NCI-H1092 treated with DMSO at 0.1 percent for 48 hours (cell line): ENCODE measurements at regions not wholly inside any gene's neighbourhood (a gene's known extent, or its start where the extent isn't known, plus 50 kb on each side); places are given as distances from the start of the nearest gene placed in this dataset.

ENCODE experiments used
- DNase-seq: peaks from one replicate; lab custom pipeline; 2025; lab: John Stamatoyannopoulos, UW

DNA sequence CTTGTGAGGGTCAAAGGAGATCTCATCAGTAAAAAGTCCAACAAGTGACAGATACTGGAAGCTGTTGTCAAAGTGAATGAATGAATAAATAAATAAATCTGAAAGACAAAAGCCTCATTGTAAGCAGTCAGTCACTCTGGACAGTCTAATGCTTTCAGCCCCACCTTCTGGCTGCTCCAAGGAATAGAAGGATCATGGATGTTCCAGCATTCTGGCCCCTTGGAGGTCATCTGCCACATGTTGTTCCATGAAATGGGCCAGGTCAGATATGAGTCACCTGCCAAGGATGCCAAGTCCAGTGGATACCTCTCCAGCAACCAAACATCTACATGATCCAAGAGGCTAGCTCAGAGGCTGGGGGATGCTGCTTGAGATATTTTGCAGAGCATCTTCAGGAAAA is 185.6 kb downstream of the BMP7 start:
- DNase-seq, result no peak

DNA sequence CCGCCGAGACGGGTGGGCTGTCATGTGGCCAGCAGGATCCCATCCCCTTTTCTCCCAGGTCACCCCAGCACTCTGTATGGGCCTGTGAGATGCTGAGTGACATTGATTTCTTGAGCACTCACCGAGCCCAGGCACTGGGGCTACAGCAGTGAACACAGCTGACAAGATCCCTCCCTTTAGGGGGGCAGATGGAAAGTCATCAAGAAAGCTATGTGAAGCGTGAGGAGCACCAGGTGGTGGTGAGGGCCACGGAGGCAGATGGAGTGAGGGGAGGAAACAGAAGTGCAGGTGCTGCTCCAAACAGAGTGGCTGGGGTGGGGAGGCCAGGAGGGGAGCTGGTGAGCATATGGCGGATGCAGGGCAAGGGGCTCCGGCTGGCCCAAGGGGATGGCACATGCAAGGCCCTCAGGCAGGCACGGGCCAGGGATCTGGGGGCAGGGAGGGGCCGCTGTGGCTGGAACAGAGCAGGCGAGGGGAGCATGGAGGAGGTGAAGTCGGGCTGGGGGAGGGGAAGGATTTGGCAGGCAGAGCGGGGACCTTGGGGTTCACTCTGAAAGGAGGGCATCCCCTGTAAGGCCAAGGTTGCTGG is 184.0 kb downstream of the BMP7 start:
- no peak for DNase-seq

DNA sequence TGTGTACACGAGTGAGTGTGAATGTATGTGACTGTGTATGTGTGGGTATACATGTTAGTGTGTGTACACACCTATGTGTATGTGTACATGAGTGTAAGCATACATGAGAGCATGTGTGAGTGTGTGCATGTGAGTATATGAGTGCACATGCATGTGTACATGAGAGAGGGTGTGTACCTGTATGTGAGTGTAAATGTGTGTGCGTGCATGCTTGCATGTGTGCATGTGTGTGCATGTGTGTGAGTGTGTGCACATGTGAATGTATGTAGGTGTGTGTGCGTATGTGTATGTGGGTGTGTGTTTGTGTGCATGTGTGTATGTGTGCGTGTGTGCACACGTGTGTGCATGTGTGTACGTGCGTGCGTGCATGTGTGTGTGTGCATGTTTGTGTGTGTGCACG is 183.4 kb downstream of the BMP7 start:
- DNase-seq, result no peak

DNA sequence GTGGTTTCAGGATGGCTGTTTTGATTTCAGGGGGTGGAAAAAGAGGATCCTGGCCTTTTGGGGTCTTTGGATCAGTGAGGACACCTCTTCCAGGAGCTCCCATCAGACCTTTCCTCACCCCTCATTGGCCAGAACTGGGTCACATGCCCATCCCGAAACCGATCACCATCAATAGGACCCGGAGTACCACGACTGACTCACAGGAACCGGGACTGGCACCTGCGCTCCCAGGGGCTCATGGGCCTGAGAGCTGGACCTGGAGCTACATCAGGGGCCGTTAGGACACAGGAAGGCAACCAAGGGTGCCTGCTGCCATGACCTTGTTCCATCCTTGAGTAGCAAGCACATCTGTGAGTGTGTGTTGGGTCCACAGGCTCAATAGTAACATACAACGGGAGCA is 180.4 kb downstream of the BMP7 start:
- DNase-seq, result no peak

DNA sequence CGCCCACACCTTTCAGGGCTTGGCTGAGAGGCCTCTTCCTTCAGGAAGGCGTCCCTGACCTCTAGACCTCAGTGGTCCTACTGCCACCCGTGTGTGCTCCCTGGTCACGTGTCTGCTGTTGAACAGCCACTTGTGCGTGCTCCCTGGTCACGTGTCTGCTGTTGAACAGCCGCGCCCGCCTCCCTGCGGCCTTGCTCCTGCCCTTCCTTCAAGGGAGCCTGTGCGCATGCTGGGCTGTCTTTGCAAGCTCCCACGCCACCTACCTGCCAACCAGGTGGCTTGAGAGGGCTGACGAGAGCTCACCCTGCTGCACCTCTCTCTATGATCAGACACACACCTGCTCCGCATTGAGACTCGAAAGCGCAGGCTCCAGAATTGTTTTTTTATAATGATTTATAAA is 179.3 kb downstream of the BMP7 start:
- no peak for DNase-seq

DNA sequence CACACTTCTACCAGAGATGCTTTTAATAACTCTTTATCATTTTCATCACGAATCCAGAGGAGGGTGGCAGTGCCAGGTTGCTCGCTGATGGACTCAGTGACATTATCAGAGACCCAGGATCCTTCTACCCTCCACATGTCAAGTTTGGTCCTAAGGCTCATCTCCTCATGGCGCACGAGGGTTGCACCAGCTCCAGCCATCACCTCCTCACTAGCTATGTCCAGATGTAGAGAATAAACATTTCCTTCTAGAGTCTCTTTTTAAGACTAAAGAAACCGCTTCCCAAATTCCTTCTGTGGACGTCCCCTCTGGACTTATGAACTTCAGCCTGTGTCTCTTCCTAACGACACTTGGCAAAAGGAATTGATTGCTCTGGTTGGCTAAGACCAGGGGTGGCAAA is 178.7 kb downstream of the BMP7 start:
- no peak for DNase-seq

DNA sequence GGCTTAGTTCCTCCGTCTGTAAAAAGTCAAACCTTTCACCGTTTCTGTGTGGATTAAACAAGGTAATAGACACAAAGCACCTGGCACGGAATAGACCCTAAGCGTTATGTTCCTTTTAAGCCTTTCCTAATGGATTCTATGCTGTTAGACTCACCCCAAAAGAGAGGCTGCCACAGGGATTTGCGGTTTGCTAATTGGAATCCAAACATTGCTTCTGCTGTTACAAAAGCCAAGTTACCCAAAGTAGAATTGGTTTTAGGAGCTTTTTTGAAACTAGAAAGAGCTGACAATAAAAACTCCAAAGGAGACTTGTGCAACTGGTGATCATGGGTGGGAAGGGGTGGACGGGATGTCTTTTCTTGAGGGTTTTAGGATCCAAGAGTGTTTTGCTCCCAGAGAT is 178.0 kb downstream of the BMP7 start:
- DNase-seq, result no peak

DNA sequence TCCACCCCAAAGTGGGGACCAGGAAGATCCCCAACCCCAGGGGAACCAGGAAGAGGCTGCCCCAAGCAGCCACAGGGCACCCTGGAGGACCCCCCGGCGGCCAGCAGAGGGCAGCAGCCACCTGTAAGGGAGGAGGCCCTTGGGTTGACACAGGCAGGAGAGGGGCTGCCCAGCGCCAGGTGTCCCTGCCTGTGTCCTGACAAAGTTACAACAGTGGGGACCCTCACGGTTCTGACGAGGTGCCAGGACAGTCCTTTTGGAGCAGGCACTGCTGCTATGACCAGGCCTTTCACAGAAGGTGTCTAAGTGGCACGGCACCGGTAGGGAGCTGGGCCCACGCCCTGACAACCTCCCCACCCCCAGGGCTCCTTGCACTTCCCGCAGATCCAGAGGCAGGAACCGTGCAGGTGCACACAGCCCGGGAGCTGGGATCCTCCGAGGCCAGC is 176.7 kb downstream of the BMP7 start:
- DNase-seq, result peak; percentile 5

DNA sequence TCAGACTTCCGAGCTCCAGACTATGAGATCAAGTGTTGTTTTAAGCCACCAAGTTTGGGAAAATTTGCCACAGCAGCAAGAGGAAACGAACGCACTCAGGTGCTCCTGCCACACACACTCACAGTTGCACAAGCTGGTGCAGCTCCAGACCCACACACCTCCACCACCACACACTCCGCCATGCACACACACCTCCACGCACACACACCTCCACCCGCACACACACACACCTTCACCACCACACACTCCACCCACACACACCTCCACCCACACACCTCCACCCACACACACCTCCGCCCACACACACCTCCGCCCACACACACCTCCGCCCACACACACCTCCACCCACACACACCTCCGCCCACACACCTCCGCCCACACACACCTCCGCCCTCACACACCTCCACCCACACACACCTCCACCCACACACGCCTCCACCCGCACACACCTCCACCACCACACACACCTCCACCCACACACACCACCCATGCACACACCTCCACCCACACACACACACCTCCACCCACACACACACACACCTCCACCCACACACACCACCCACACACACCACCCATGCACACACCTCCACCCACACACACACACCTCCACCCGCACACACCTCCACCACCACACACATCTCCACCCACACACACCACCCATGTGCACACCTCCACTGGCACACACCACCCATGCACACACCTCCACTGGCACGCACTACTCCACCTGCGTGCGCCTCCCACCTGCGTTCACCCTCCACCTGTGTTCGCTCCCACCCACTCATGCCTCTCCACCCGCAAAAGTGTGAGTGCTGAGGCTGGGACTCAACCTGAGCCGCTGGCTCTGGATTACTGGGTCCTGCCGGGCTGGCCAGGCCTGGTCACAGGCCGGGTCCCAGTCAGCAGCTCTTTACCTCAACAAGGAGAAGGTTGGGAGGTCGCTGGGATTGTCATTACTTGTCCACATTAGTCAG is 175.6 kb downstream of the BMP7 start:
- no peak for DNase-seq

DNA sequence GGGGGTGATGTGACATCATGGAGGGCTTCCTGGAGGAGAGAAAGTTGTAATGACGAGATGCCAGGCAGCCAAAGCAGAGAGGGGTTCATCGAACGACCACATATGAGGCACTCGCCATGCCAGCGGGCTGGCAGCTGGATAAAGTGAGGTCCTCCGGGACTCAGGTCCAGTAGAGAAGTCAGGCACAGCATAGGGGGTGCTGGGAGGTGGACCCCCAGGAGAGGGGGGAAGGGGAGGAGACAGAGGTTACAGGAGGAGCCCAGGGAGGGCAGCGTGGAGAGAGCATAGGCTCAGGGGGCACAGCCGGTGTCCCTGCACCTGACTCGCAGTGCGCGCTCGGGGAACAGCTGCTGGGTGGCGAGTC is 174.7 kb downstream of the BMP7 start:
- DNase-seq, result no peak

DNA sequence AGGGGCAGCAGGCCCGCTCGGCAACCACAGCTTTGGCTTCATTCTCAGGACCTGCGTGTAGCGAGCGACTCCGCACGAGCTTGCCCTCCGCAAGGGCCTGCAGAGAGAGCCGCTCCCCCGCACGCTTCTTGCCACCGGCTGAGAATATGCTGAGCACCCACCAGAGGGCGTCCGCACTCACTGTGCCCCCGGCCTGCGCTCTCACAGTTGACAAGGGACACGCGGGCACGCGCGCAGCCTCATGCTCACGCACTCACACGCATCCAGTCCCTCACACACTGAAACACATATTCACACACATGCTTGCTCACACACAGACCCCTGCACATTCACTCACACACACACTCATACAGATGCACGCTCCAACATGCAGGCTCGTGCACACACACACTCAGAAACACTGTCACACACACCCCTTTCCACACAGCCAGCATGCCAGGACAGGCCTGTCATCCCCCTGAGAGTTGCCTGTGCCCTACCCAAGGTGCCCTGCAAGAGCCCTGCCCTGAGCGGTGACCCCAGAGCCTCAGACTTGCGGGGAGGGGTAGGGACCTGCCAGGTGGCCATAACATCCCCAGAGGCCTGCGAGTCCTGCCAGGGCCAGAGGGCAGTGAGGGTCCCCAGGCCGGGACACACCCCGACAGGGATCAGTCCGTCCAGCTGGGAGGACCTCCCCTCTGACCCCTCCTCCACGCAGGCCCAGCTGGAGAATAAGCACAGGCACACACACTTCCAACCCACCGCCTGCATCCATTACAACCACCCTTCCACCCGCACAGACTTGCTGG is 174.1 kb downstream of the BMP7 start:
- peak; percentile 34 for DNase-seq

DNA sequence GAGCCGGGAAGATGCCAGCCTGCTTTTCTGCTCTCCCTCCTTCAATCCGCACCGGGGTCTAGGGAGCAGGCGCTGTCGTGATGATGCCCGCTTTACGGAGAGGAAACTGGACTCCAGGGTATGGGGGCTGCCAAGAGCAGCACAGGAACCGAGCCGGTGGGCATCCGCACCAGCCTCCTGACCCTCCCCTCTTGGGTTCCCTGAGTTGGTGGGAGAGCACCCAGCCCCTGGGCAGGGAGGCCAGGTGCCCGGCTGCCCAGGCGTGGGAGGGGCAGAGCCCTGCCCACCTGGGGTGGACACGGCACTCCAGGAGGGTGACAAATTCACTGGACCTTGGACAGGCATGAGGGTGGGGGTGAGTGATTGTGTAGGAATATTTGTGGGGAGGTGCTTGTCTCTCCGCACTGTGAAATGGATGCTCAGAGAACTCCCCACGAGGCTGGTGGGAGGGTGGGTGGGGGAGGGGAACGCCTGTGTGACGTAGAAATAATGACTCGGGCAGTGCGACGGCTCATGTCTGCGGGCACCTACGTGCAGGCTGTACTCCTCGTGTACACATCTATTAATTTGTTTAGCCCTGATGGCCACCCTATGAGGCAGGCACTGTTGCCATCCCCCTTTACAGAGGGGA is 173.4 kb downstream of the BMP7 start:
- DNase-seq, result no peak

DNA sequence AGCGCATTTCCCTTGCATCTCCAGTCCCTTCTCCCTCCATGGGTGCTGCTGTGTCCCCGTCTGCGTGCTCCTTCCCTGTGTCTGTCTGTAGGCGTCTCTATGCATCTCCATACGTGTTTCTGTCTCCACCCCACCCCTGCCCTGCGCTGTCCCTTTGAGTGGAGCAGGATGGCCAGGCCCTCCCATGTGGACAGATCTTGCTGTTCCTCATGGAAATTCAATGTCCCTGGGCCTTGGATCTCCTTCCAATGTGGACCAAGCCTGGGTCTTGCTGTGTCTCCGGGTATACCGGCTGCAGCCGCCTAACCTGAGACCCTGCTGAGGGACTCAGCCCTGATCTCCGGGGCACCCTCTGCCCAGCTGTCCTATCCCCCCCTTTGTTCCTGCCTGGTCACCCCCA is 172.7 kb downstream of the BMP7 start:
- DNase-seq, result no peak

DNA sequence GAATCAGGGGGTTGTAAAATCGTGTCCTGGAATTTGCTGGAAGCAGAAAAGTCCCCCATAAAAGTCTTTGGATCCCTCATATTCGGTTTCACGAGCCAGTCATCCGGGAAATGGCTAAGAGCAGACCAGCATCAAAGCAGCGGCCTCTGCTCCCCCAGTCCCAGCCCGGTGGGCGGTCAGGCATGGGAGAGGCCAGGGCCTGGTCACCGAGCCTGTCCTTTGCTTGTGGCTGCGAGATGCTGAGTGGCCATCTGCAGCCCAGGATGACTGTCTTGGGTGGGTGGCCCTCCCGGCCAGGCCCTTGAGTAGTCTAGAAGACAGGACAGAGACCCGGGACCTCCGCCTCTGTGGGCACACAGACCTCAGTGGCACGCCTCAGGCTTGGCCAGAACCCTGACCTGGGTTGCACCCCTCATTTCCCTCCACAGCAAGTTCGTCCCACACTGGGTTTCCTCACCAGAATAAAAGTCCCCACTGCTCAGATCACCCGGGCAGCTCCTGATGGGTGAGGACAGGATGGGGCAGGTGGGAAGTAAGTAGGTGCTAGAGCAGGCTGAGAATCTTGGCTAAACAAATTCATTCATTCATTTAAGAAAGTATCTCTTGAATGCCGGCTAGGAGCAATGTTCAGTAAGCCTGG is 172.1 kb downstream of the BMP7 start:
- no peak for DNase-seq

DNA sequence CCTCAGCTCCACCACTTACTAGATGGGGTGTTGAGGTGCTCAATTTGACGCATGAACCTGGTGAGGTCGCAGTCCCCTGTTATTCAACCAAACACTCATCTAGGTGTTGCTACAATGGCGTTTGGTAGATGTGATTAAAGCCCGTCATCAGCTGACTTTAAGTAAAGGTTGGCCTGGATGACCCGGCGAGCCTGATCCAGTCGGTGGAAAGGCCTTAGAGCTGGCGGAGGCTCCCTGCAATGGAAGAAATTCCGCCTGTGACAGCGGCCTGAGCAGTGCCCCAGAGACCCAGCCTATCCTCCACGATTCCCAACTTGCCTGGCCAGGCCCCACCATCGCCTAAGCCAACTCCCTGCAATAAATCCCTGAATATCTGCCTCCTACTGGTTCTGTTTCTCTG is 171.4 kb downstream of the BMP7 start:
- no peak for DNase-seq

DNA sequence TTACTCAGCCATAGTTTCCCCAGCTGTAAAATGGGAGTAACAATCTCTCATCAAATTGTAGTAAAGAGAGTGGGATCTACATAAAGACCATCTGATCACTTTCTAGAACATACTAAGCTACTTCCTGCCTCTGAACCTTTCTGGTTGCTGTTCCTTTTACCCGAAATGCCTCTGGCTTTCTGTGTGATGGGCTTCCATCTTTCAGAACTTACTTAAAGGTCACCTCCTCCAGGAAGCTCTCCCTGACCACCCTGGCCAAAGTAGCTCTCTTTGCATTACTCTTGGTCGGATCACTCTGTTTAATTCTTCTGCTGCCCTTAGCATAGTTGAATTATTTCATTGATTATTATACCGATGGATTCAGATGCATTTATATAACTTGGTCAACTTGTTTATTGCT is 171.0 kb downstream of the BMP7 start:
- DNase-seq, result no peak

DNA sequence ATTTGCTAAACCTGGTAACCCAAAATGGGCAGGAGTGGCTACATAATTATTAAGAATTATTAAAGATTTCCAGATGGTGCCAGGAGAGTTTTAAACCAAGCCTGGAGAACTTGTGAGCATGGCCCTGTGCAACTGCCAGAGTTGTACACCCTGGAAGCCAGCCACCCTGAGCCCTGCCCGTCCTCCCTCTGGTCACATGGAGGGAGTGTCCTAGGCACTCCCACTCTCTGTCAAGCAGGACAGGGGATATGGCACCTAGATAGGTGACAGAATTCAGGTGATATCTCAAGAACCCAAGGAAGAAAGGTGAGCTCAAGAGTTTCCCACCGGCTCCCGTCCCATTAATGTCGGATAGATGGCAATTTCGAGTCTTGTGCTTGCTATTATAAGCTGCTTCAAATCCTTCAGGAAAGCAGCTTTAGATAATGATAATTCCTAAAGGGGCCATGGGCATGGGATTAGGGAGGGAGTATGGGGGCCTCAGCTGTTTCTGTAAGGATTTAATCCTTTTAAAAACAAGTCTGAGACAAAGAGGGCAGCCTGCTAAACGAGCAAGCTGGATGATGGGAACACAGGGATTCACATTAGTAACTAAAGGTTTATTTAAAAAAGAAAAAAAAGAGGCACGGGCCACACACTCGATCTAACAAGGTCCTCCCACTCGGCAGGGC is 169.1 kb downstream of the BMP7 start:
- no peak for DNase-seq

DNA sequence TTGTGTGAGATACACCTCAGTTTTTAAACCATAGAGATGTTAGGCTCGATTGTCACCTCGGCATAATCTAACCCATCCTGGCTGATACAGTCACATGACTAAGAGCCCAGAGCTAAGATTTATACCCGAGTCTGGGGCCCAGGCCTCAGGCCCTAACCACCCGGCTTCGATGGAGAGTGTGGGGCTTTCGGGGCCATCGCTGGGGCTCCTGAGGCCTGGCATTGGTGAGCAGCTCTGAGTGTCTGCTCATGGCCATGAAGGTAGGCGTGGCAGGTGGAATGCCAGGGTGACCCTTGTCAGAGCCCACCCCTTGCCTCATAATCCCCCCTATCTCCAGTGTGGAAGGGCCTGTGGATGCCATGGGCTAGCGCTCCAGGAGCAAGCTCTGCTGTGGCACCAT is 164.3 kb downstream of the BMP7 start:
- no peak for DNase-seq

DNA sequence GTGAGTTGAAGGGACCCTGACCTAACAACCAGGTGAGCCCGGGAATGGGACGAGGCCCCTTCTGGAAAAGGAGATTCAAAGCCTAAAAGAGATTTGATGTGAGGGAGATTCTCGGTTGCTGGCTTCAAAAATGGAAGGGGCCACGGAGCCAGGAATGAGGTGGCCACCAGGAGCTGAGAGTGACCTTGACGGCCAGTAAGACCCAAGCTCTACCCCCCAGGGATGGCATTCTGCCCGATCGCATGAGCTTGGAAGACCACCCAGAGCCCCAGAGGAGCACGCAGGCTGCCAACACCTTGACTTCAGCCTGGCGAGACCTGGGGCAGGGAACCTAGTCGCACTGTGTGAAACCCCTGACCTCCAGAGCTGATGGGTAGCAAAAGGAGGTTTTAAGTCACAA is 163.9 kb downstream of the BMP7 start:
- no peak for DNase-seq

DNA sequence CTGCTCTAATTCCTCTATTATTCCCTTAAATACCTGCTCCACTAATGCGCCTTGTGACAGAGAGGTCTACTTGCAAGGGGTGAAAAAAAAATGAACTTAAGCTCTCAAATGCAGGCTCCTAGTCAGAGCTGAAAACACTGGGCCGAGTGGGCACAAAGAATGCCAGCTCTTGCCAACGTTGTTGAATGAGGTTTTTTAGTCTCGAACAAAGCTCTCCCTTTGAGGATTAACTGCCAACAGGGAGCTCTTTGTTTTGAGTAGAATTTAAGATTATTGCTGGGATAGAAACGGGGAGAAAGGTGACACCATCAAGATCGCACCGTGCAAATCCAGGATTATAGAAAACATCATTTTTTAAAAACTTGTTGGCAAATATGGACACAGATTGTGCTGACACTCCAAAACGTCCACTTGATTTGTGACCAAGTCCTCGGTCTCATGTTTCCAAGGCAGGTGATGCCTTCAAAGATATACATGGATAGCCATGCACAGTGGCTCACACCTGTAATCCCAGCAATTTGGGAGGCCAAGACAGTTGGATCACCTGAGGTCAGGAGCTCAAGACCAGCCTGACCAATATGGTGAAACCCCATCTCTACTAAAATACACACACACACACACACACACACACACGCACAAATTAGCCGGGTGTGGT is 163.2 kb downstream of the BMP7 start:
- no peak for DNase-seq

DNA sequence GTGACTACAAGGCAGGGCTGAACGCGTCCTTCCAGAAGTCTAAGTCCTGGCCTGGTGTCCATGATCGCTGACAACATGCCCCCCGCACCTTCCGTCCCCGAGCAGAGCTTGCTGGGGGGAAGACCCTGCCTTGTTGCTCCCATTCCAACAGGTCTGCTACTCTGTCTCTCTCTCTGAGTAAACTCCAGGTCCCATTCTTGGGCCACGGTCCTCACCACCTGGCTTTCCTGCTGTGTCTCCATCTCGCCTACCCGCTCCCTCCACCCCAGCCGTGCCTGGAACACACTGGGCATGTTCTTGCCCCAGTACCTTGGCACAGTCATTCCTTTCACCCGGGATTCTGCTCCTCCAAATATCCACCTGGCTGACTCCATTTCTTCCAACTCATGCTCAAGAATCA is 162.3 kb downstream of the BMP7 start:
- DNase-seq, result no peak
